Heart left ventricle (tissue), 13 donors: ENCODE measurements at regions not wholly inside any gene's neighbourhood (a gene's known extent, or its start where the extent isn't known, plus 50 kb on each side); places are given as distances from the start of the nearest gene placed in this dataset.

Experiments
- POLR2A ChIP-seq, 2 donors: fragments of 450-650 bp; IDR thresholded peaks; one replicate each; pipeline ENCODE4 v1.6.1; 2017; ENCODE audit warnings: antibody characterized with exemption in 2 of 2, mild to moderate bottlenecking in 2 of 2, moderate library complexity in 2 of 2
- TF ChIP-seq, protein P1 (sequence below), 12 donors: fragments of 200-600 bp; sonication (generic) in 4 of 12; IDR thresholded peaks; one replicate each; pipeline versions ENCODE4 v1.5.0 to v1.8.0; 2018 to 2022; ENCODE audit warnings: antibody characterized with exemption in 12 of 12, mild to moderate bottlenecking in 5 of 12
- donor health status: ischemic (EF 13 %, LVEDD 7.1; RV severe dilation, severe dysfunction).
- donor health status: DM: no; HTN: yes; CAD: no.
- donor health status: DM: no; HTN: no; CAD: no.
- donor health status: ischemic (EF 25% LVEDD 6.9; RV normal size, moderate dysfunction).
- donor health status: ischemic (EF 25% LVEDD 5.7; RV mildly dilated, moderate dysfunction).
- donor health status: ischemic (EF 35%, LVEDD 5.7; RV mildly dilated, moderate dysfunction).
- donor health status: nonischemic (EF 11% LVEDD 7.7; RV severe dilation, severe dysfunction).
- donor health status: DM: yes; HTN: yes; CAD: no.
- donor health status: PGD.
- donor health status: ischemic (EF 29% LVEDD 5.4; RV normal size, mild dysfunction).
- donor health status: nonischemic (EF 23%, LVEDD 6.1; RV moderate dilation, normal function).

DNA sequence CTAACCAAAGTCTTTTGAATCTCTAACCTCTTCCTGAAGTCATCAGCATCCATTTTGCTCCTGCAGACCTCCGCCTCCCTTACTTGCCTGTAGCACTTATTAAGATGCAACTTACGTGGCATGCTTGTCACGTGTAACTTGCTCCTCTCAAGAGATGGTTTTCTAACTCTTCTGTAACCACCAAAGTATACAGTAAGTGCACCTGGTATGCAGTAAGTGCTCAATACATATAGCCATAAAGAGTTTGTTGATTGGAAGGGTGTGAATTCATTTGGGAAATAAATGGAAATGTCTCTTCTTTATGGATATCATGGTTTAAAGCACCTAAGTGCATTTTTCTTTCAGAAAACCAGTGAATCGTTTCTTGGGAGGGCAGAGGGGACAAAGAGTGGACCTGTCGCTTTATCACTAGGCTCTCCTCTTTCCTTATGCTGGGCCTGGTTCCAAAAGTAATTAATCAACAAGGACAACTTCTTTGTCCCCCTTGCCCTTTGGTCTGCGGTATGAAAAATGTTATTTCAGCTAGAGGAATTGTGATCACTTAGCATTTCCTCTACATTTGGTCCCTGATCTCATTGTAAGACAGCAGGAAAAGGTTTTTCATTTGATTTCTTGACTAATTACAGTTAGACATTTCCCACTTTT, 370.0 kb upstream of the SPRED2 start:
- TF ChIP-seq, protein P1, sequence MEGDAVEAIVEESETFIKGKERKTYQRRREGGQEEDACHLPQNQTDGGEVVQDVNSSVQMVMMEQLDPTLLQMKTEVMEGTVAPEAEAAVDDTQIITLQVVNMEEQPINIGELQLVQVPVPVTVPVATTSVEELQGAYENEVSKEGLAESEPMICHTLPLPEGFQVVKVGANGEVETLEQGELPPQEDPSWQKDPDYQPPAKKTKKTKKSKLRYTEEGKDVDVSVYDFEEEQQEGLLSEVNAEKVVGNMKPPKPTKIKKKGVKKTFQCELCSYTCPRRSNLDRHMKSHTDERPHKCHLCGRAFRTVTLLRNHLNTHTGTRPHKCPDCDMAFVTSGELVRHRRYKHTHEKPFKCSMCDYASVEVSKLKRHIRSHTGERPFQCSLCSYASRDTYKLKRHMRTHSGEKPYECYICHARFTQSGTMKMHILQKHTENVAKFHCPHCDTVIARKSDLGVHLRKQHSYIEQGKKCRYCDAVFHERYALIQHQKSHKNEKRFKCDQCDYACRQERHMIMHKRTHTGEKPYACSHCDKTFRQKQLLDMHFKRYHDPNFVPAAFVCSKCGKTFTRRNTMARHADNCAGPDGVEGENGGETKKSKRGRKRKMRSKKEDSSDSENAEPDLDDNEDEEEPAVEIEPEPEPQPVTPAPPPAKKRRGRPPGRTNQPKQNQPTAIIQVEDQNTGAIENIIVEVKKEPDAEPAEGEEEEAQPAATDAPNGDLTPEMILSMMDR (IDR thresholded peaks at IDR 0.05), result no peak
- TF ChIP-seq POLR2A (IDR thresholded peaks at IDR 0.05), result no peak
